ENCODE measurements at regions not wholly inside any gene's neighbourhood (a gene's known extent, or its start where the extent isn't known, plus 50 kb on each side); places are given as distances from the start of the nearest gene placed in this dataset.

- H3K36me3 ChIP-seq = no peaks in the 10 kb centered on the region
- DNase-seq = no peak
- H3K9me3 ChIP-seq (ENCODE audit: severe bottlenecking) = no peaks in the 10 kb centered on the region
- no peaks in the 10 kb centered on the region for H3K27me3 ChIP-seq (ENCODE audit: insufficient read depth, low read depth, severe bottlenecking)
- no peak overlapping the region for H3K27ac ChIP-seq
- no peak overlapping the region for H3K4me3 ChIP-seq (ENCODE audit: low read depth, low read length)
- TF ChIP-seq, protein P1, sequence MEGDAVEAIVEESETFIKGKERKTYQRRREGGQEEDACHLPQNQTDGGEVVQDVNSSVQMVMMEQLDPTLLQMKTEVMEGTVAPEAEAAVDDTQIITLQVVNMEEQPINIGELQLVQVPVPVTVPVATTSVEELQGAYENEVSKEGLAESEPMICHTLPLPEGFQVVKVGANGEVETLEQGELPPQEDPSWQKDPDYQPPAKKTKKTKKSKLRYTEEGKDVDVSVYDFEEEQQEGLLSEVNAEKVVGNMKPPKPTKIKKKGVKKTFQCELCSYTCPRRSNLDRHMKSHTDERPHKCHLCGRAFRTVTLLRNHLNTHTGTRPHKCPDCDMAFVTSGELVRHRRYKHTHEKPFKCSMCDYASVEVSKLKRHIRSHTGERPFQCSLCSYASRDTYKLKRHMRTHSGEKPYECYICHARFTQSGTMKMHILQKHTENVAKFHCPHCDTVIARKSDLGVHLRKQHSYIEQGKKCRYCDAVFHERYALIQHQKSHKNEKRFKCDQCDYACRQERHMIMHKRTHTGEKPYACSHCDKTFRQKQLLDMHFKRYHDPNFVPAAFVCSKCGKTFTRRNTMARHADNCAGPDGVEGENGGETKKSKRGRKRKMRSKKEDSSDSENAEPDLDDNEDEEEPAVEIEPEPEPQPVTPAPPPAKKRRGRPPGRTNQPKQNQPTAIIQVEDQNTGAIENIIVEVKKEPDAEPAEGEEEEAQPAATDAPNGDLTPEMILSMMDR (IDR thresholded peaks at IDR 0.05; ENCODE audit: low read depth, low read length) = no peak
Observed at GRCh38 chr4:137660211-137660610, 127.9 kb upstream of the PCDH18 start.

GRCh38 chr4:137659431-137659830 lies 127.1 kb upstream of the PCDH18 start:
- Histone ChIP-seq H3K9me3 (ENCODE audit: severe bottlenecking) (no peaks in the 10 kb centered on the region), H3K27ac (no peak overlapping the region), H3K36me3 (no peaks in the 10 kb centered on the region), H3K4me3 (ENCODE audit: low read depth, low read length) (no peak overlapping the region), H3K27me3 (ENCODE audit: insufficient read depth, low read depth, severe bottlenecking) (no peaks in the 10 kb centered on the region)
- DNase-seq = no peak
- TF ChIP-seq, protein P1 (IDR thresholded peaks at IDR 0.05; ENCODE audit: low read depth, low read length) = no peak

- Histone ChIP-seq H3K4me3 (ENCODE audit: low read depth, low read length) (no peak overlapping the region), H3K36me3 (no peaks in the 10 kb centered on the region), H3K27me3 (ENCODE audit: insufficient read depth, low read depth, severe bottlenecking) (no peaks in the 10 kb centered on the region), H3K9me3 (ENCODE audit: severe bottlenecking) (no peaks in the 10 kb centered on the region), H3K27ac (no peak overlapping the region)
- DNase-seq = no peak
- TF ChIP-seq, protein P1 (IDR thresholded peaks at IDR 0.05; ENCODE audit: low read depth, low read length) = no peak
Observed at GRCh38 chr4:137656661-137657060, 124.4 kb upstream of the PCDH18 start.

GRCh38 chr4:137655302-137655701 lies 123.0 kb upstream of the PCDH18 start:
- H3K4me3 ChIP-seq (ENCODE audit: low read depth, low read length) = no peak overlapping the region
- DNase-seq = no peak
- TF ChIP-seq, protein P1 (IDR thresholded peaks at IDR 0.05; ENCODE audit: low read depth, low read length) = no peak
- no peaks in the 10 kb centered on the region for H3K36me3 ChIP-seq
- no peak overlapping the region for H3K27ac ChIP-seq
- no peaks in the 10 kb centered on the region for H3K9me3 ChIP-seq (ENCODE audit: severe bottlenecking)
- H3K27me3 ChIP-seq (ENCODE audit: insufficient read depth, low read depth, severe bottlenecking) = no peaks in the 10 kb centered on the region

DNA sequence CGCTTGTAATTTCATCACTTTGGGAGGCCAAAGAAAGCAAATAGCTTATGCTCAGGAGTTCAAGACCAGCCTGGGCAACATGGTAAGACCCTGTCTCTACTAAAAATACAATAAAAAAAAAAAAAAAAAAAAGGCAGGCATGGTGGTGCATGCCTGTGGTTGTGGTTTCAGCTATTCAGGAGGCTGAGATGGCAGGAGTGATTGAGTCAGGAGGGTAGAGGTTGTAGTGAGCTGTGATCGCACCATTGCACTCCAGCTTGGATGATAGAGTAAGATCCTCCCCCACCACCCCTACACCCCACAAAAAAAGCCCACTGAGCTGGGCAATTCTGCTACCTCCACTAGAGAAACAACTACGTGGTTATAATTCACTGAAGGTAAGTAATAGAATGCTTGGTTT lies 118.8 kb upstream of the PCDH18 start:
- H3K36me3 ChIP-seq = no peaks in the 10 kb centered on the region
- H3K9me3 ChIP-seq (ENCODE audit: severe bottlenecking) = no peaks in the 10 kb centered on the region
- no peak for DNase-seq
- H3K27ac ChIP-seq = no peak overlapping the region
- H3K27me3 ChIP-seq (ENCODE audit: insufficient read depth, low read depth, severe bottlenecking) = no peaks in the 10 kb centered on the region
- TF ChIP-seq, protein P1 (IDR thresholded peaks at IDR 0.05; ENCODE audit: low read depth, low read length) = no peak
- H3K4me3 ChIP-seq (ENCODE audit: low read depth, low read length) = no peak overlapping the region

DNA sequence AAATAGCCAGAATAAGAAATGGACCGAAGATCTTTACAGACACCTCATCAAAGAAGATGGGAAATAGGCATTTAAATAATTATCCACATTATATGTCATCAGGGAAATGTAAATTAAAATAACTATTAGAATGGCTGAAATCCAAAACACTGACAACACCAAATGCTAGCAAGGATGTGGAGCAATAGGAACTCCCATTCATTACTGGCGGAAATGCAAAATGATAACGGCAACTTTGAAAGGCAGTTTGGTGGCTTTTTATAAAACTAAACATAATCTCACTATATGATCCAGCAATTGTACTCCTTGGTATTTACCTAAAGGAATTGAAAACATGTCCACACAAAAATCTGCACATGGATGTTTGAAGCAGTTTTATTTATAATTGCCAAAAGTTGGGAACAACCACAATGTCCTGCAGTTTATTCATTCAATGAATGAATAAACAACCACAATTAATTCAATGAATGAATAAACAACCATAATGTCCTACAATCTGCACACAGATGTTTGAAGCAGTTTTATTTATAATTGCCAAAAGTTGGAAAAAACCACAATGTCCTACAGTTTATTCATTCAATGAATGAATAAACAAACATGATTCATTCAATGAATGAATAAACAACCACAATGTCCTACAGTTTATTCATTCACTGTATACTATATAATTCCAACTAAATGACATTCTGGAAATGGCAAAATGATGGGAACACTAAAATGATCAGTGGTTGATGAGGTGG lies 117.6 kb upstream of the PCDH18 start:
- no peak for DNase-seq
- H3K9me3 ChIP-seq (ENCODE audit: severe bottlenecking) = no peaks in the 10 kb centered on the region
- TF ChIP-seq, protein P1 (IDR thresholded peaks at IDR 0.05; ENCODE audit: low read depth, low read length) = no peak
- H3K27me3 ChIP-seq (ENCODE audit: insufficient read depth, low read depth, severe bottlenecking) = no peaks in the 10 kb centered on the region
- H3K27ac ChIP-seq = no peak overlapping the region
- H3K4me3 ChIP-seq (ENCODE audit: low read depth, low read length) = no peak overlapping the region
- H3K36me3 ChIP-seq = no peaks in the 10 kb centered on the region

Data from WERI-Rb-1 (cell line).